ENCODE measurements at regions not wholly inside any gene's neighbourhood (a gene's known extent, or its start where the extent isn't known, plus 50 kb on each side); places are given as distances from the start of the nearest gene placed in this dataset.

- no peak for TF ChIP-seq BRCA1 (IDR thresholded peaks at IDR 0.05)
- TF ChIP-seq BRCA1 (CRISPR knock-in tag; IDR thresholded peaks at IDR 0.05): no peak
- TF ChIP-seq ZNF197 (CRISPR knock-in tag; IDR thresholded peaks at IDR 0.05; ENCODE audit: low read depth): no peak
- no peak for TF ChIP-seq E4F1 (CRISPR knock-in tag; IDR thresholded peaks at IDR 0.05; ENCODE audit: borderline replicate concordance)
- no peak for TF ChIP-seq MTA2 (IDR thresholded peaks at IDR 0.05; ENCODE audit: low read depth)
- TF ChIP-seq HDAC1 (IDR thresholded peaks at IDR 0.05): no peak
- no peak for TF ChIP-seq ESRRB (CRISPR knock-in tag; IDR thresholded peaks at IDR 0.05; ENCODE audit: borderline replicate concordance)
- no peak for TF ChIP-seq ZBTB8A (IDR thresholded peaks at IDR 0.05; ENCODE audit: partially characterized antibody)
- no peak for TF ChIP-seq E2F8 (IDR thresholded peaks at IDR 0.05; ENCODE audit: low read depth, partially characterized antibody)
- TF ChIP-seq, protein P1, sequence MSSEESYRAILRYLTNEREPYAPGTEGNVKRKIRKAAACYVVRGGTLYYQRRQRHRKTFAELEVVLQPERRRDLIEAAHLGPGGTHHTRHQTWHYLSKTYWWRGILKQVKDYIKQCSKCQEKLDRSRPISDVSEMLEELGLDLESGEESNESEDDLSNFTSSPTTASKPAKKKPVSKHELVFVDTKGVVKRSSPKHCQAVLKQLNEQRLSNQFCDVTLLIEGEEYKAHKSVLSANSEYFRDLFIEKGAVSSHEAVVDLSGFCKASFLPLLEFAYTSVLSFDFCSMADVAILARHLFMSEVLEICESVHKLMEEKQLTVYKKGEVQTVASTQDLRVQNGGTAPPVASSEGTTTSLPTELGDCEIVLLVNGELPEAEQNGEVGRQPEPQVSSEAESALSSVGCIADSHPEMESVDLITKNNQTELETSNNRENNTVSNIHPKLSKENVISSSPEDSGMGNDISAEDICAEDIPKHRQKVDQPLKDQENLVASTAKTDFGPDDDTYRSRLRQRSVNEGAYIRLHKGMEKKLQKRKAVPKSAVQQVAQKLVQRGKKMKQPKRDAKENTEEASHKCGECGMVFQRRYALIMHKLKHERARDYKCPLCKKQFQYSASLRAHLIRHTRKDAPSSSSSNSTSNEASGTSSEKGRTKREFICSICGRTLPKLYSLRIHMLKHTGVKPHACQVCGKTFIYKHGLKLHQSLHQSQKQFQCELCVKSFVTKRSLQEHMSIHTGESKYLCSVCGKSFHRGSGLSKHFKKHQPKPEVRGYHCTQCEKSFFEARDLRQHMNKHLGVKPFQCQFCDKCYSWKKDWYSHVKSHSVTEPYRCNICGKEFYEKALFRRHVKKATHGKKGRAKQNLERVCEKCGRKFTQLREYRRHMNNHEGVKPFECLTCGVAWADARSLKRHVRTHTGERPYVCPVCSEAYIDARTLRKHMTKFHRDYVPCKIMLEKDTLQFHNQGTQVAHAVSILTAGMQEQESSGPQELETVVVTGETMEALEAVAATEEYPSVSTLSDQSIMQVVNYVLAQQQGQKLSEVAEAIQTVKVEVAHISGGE (CRISPR knock-in tag; IDR thresholded peaks at IDR 0.05): peak in 1 of 3 experiments; percentile 59; a peak in 1 of 6 replicates
- peak; percentile 82 for TF ChIP-seq FOSL1 (tag; conservative IDR thresholded peaks at IDR 0.05)
- TF ChIP-seq LCOR (CRISPR knock-in tag; IDR thresholded peaks at IDR 0.05): no peak
- no peak for TF ChIP-seq ZNF239 (CRISPR knock-in tag; IDR thresholded peaks at IDR 0.05)
- no peak for TF ChIP-seq CLOCK (CRISPR knock-in tag; IDR thresholded peaks at IDR 0.05; ENCODE audit: borderline replicate concordance)
- TF ChIP-seq SOX6 (IDR thresholded peaks at IDR 0.05): peak; percentile 68
- TF ChIP-seq DPF2 (IDR thresholded peaks at IDR 0.05): no peak
- TF ChIP-seq PYGO2 (tag; IDR thresholded peaks at IDR 0.05): no peak
These were observed 469.6 kb upstream of the DPPA4 start (continued) for GRCh38 chr3:109806929-109807328.

All from K562 (cell line).